GM21515 (cell line): ENCODE measurements at regions not wholly inside any gene's neighbourhood (a gene's known extent, or its start where the extent isn't known, plus 50 kb on each side); places are given as distances from the start of the nearest gene placed in this dataset.

ENCODE experiments used
- ATAC-seq: cut with Tn5 transposase; IDR thresholded peaks from one replicate; pipeline ENCODE4 v1.9.1; 2021; ENCODE audit not compliant: unreplicated experiment

DNA sequence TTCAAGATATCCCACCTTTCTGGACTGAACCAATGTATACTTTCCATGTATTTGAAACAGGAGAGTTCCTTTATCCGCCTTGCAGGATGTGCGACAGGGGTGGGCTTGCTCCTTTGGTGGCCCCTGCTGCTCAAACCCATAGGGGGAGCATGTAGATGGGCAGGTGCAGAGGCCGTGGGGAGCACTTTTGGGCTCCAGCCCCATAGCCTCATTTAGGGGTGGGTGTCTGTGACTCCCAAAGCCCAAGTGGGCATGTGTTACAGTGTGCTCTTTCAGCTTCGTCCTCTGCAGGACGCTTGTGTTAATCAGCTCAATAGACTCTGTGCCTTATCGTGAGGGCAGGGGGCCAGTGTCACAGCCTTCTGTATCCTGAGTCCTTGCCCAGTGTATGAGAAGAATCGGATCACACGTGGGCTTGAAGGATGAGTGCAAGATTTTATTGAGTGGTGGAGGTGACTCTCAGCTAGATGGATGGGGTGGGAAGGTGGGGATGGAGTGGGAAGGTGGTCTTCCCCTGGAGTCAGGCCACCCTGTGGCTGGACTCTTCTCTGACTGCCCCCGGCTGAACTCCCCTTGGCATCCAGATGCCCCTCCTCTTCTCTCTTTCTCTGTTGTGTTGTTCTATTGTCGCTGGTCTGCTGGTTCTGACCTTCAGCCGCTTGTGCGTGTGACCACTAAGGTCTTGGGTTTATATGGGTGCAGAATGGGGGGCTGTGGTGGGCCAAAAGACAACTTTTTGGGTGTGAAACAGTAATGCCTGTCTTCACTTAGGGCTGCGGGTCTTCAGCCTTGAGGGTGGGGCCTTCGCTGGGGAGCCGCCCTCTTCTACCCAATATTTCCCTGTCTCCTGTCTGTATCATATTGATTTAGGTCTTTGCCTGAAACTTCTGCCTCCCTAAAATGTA is 262.2 kb downstream of the GLRX3 start:
- no peak for ATAC-seq

DNA sequence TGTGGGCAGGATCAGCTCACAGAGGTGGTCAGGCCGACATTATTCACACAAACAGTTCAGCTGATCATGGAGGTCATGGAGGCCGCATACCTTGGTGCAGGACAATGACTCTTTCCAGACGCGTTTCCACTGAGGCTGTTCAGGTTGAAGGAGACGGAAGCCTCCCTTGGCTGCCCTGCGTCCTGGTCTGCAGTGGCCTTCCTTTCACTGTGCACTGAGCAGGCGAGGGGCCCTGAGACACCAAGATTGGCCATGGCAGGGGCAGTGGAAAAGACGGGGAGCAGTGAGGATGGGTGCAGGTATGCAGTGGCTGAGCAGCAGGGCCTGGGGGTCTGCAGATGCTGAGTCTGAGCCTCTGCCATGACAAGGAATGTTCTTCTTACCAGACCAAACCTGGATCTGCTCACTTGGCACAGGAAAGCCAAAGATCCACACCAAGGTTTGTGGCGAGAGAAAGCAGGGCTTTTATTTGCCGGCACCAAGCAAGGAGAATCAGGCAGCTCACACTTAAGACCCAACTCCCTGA is 263.3 kb downstream of the GLRX3 start:
- no peak for ATAC-seq

DNA sequence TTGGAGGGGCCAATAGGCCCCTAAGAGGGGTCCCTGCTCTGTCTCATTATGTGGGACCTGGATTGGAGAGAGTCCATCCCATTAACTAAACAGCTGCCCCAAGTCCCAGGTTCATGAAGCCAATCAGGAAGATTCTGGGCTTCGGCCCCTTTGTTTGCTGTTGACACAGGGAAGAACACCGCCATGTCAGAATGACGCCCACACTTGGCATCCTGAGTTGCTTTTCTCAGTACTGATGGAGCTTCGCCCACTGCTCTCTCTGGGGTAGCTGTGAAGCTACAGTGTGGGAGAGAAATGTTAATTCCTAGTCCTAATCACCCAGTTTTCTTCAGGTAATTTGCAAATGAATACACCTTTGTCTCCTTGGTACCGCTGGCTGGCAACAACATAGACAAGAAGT is 264.7 kb downstream of the GLRX3 start:
- no peak for ATAC-seq

DNA sequence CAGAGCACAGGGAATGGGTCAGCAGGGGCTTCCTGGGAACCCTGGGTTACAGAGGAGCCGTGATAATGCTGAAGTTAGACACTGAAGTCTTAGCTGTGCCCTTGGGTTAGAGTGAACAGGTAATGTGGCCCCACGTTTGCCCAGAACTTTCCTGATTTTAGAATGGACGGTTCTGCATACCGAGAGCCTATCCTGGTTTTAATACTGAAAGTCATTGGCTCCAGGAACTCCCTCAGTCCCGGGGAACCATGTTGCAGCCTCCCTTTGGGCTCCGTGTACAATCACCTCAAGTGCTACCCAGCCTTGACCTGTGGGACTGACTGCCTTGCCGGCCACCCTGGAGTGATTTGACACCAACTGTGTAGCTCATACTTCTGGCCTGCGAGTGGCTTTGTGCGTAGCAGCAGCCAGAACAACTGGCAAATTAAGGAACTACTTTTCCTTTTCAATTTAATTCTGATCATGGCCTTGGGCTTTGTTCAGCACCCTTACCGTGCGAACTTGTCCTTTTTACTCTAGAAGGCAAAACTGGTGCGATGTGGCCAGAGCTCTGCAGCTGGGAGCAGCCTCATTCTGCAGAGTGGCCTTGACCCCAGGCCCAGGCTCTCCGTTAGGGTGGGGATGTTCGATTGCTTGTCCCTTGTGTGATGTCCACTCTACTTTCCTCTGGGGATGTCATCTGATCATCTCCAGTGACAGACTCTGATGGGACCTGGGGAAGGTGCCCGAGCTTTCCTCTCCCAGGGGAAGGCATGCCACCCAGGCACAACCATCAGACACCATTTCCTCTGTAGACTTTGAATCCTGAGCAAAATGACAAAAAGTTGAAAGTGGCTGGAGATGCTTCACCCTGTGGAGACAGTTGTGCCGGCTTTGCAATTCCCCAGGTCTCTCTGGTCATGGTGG is 265.9 kb downstream of the GLRX3 start:
- ATAC-seq = no peak

DNA sequence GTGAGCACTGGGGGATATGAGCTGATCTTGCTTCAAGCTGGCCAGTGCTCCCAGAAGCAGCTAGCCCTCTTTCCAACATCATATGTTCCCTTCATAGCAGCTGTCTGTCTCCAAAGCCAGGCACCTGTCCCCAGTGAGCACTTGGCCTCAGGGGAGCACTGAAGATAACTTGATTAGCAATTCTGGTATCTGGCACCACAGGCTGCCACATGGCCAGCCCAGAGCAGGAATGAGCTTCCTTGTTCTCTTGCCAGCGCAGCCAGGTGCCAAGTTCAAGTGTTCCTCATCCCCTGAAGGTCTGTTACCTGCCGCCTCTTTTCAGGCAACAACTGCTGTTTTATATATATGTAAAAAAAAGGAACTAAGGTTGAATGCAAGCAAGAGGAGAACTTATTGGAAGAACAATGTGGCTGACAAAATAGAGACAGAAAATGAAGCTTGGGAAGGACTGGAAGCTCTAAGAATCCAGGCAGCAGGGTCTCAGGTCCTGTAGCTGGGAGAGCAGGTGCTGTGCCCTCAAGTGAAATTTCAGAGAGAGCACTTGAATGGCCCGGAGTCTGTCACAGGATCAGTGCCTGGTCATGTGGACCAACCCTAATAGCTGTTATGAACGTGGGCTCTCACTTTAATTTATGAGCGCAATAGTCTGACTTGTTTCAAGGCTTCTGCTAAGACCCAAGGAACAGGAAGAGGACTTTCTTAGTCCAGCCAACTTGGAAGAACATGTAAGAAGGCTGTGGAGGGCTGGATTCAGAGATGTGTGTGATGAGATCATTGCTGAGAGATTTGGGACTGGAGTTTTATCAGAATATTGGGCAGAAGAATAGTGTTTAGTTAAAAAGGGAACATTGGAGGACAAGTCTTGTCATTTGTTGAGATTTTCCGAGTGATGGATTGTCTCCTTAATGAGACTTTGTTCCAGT is 267.2 kb downstream of the GLRX3 start:
- no peak for ATAC-seq

DNA sequence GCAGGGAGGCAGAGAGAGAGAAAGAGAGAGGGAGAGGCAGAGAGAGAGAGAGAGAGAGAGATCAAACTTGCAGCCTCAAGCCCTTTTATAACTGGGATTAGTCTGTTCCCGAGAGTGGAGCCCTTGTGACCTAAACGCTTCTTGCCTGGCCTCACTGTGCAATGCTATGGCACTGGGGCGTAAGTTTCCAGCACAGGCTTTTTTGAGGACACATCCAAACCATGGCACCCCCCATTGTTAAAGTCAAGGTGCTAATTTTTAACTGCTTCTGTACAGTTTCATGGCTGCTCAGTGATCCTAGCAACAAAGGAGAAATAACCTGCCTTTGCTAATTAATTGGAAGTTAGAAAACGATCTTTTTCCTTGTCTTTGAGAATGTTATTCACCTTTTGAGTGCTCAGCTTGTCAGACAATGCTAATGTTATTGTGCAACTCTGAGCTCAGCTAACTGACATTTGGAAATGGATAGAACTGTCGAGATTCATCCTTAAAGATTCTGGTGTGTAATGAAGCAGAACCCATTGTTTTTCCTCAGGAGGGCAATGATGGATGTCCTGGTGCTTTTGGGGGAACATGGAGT is 268.4 kb downstream of the GLRX3 start:
- ATAC-seq = no peak

DNA sequence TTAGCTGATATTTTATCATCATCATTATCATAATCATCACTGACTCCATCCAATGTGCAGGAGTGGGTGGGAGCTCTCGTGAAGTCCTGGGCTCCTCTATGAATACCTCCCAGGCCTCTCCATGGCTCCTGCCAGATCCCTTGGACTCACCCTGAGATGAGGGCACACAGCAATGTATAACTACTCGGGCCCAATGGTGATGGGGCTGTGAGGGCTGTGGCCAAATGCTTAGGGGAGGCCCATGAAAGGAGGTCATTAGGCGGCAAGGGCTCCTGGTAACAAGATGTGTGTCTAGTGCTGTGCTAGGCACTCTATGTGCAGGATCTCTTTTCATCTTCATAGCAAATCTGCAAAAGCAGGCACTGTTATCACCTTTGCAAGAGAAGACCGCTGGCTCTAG is 270.9 kb downstream of the GLRX3 start:
- ATAC-seq = no peak

DNA sequence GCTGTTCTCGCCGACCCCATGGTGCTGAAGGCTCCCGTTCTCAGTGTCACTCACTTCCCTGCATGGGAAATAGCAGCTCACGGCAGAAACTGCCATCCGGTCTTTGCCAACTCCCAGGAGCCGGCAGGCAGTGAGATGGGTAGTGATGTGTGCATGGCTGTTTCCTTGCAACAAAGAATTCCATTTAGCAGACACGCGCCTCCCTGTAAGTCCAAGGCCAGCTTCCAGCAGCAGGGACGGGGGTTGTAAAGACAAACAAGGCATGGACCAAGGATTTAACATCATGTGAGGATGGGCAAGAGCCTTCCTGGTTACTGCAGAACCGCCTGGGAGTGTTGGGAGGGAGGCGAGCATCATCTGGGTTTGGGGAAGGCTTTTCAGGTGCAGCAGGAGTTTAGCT is 273.1 kb downstream of the GLRX3 start:
- ATAC-seq = no peak

DNA sequence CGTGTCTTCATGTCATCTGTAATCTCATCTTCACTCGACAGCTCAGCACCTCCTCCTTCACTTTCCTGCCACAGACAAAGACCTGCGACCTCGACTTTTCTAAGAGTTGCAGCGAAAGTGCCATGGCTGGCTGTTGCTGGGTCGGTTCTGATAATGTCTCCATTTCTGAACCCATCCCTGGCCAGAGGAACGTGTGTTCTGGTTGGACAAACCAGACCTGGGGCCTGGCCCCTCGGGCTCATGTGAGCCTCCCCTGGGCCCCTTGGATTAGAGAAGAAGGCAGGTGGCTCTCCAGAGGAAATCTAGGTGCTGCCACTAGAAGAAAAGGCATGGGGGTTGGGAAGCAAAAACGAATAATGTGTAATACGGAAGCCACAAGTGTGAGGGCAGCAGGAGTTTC is 273.7 kb downstream of the GLRX3 start:
- ATAC-seq = no peak

DNA sequence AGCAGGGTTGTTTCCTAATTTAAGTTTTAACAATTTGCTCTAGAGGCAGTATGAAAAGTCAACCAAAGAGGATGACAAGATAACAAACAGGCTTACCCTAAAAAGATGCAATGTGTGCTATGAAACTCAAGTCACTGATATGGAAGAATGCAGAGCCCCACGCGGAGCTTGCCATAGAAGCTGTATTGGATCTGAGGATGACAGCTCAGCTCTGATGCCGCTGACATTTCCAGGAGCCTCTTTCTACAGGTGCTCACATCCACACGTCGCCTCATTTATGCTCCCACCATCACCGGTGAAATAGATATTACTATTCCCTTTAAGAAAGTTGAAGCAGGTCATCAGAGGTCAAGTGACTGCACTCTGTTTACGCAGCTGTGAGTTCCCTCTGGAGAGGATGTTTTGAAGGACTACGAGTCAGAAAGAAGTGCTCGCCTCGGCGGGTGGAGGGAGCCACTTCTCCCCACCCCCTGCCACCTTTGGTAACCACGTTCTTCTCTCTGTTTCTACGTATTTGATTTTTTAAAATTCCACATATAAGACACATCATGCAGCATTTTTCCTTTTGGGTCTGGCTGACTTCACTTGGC is 275.4 kb downstream of the GLRX3 start:
- no peak for ATAC-seq

DNA sequence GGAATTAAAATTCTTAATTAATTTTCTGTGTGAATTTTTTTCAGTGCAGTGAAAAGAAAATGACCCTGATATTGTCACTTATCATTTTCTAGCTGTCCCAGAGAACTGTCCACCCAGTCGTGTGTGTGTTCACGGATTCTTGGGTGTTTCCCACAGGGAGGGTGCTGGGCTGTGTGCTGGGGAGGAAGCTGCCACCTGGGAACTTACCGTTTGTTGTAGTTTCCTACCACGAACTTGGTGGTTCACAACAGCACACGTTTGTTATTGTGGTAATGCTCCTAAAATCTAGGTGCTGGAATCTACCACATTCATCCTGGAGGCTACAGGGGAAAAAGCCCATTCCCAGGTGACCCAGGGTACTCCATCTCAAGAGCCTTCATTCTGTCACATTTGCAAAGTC is 276.1 kb downstream of the GLRX3 start:
- ATAC-seq = no peak

DNA sequence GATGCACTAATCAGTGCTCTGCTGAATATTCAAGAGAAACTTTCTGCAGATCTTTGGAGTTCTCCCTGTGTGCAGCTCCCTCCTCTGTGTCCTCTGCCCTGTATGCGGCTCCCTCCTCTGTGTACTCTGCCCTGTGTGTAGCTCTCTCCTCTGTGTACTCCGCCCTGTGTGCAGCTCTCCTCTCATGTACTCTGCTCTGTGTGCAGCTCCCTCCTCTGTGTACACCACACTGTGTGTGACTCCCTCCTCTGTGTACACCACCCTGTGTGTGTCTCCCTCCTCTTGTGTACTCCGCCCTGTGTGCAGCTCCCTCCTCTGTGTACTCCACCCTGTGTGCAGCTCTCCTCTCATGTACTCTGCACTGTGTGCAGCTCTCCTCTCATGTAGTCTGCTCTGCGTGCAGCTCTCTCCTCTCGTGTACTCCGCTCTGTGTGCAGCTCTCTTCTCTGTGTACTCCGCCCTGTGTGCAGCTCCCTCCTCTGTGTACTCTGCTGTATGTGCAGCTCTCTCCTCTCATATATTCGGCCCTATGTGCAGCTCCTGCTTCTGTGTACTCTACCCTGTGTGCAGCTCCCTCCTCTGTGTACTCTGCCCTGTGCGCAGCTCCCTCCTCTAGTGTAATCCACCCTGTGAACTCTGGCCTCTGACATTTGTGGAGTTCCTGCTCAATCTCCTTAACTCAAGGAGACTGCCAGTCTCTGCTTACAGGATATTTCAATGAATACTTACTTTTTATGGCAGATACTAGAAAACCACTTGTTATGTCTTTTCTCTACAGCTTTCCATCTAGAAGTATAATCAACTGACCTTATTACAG is 280.4 kb downstream of the GLRX3 start:
- ATAC-seq = no peak

DNA sequence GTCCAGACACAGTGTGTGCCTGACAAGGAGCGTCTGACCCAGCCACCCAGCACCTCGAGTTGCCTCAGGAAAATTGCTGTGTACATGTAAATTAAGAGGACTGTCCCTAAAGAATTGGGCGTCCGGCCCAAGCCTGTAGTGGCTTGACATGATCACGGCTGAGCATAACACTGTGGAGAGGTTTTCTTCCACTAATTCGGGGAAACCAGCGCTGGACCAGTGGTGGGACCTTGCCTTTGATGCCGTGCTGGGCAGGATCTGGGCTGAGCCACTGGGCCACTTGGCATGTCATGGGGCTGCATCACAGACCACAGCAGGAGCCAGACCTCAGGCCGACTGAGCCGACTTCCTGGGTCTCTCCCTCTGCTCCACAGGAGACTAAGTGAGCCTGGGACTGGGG is 282.5 kb downstream of the GLRX3 start:
- no peak for ATAC-seq

DNA sequence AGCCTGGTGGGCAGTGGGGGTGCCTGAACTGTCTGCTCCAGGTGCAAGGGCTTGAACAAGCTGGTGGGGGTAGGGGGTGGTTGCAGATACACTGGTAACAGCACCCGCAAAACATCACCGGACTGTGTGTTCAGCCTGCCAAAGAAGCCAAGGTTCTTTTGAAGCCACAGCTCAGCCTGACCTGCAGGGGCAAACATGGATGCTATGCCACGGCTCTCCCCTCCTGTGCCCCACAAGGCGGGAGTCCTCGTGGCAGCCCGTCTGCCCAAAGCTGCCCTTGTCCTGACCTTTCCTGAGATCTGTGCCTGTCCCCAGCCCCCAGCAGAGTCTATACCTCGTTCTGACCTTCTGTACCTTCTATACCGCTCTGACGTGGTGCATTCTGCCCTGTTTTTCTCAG is 285.7 kb downstream of the GLRX3 start:
- ATAC-seq = no peak

DNA sequence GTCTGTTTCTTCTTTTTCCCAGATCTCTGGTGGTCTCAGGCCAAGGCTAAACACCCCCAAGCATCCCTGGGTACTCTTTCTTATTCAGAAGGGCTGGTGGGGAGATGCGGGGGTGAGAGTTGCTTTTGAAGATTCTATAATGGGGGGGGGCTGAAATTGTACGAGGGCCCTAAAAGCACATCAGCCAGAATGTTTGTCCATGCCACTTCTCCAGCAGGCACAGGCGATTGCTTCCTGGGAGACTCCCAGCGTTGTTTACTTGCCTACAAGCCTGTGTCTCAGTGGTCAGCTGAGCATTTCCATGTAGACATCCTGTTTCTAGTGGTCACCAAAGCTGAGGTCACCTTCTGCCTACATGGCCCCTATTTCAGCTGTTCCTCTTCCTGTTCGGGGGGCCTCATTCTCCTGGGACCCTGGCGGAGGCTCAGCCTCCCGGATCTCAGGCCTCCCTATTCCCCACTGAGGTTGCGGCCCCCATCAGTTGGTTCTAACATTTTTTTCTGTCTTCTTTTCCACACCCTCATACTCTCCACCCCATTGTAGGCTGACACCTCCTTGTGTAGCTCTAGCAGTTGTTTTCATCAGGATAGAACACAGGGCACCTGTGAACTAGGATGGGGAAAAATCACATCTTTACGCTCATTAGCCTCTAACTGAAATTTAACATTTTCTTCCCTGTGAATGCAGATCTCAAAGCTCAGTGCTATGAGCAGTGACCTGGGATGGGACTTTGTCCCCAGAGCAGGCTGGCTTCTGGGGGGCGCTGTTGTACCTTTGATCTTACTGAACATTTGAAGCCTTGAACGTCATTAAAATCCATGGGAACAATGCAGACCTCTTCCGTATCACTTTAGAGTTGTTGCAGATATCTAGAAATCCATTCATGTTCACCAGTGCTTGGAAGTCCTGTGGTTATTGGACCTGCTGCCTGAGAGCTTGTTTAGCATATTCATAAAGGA is 286.5 kb downstream of the GLRX3 start:
- no peak for ATAC-seq

DNA sequence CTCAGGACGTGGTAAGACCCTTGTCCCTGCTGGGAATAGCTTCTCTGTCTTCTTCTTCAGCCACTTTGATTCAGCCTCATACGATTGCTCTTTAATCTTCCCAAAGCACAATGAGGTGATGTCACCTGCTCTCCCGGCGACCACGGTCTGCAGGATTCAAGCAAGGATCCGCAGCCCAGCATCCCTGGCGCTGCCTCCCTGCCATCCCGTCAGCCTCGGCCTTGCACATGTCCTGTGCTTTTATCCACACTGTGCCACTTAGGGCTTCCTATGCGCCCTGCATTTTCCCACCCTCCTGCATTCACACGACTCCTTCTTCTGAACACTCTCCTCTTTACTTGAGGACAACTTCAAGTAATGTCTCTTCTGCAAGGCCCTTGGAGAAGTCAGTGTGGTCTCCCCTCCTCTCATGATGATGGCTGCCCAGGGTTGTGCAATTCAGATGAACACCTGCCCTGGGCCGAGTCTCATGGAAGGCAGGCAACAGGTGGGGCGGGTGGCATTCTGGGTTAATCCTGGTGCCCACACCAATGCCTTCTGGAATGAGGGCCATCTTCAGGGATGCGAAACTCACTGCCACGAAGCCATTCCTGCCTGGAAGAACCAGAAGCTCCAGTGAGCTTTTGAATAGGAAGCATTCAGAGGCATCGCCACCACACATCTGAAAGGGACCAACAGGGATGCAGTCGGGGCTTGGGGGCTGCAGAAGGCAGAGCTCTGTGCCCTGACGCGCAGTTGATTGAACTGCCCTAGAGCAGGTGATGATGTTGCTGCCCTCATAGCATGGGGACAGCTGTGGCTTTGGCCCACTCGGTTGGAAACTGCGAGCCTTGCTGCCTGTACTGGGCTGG is 287.5 kb downstream of the GLRX3 start:
- no peak for ATAC-seq

DNA sequence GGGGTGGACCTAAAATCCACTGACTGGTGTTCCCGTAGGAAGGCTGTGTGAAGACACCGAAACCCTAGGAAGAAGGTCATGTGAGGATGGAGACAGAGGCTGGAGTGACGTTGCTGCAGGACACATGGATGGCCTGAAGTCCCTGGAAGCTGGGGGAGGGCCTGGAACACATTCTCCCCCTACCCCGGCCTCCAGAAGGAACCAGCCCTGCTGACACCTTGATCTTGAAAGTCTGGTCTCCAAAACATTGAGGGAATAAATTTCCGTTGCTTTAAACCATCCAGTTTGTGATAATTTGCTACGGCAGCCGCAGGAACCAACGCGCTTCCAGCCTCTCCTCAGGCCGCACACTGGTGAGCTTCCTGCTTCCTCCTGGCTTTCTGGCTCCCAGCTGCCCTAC is 288.2 kb downstream of the GLRX3 start:
- no peak for ATAC-seq
